Fibroblast of villous mesenchyme (primary cell): ENCODE measurements at regions not wholly inside any gene's neighbourhood (a gene's known extent, or its start where the extent isn't known, plus 50 kb on each side); places are given as distances from the start of the nearest gene placed in this dataset.

Source experiments
- DNase-seq: peaks from one replicate; pipeline ENCODE4 v3.0.0-alpha.2; 2010; ENCODE audit warnings: low read depth
- H3K4me3 ChIP-seq: 2 replicates; pipeline ENCODE4 v1.5.1; 2011; ENCODE audit warnings: low read depth, mild to moderate bottlenecking, low read length
- CTCF ChIP-seq: IDR thresholded peaks from 2 replicates; pipeline ENCODE4 v1.5.1; 2012; ENCODE audit warnings: low read depth, mild to moderate bottlenecking, low read length; ENCODE audit not compliant: insufficient read depth

- TF ChIP-seq CTCF: no peak
- DNase-seq: peak; percentile 62
- H3K4me3 ChIP-seq: no peak overlapping the region
These were observed 92.2 kb downstream of the NFKBIZ start for GRCh38 chr3:101941318-101942040.

GRCh38 chr3:101942356-101942755 lies 93.0 kb downstream of the NFKBIZ start:
- DNase-seq: peak; percentile 43
- H3K4me3 ChIP-seq: no peak overlapping the region
- no peak for TF ChIP-seq CTCF

GRCh38 chr3:101943029-101943428 lies 93.7 kb downstream of the NFKBIZ start:
- DNase-seq: no peak
- no peak overlapping the region for H3K4me3 ChIP-seq
- TF ChIP-seq CTCF: no peak

GRCh38 chr3:101944308-101944707 lies 95.0 kb downstream of the NFKBIZ start:
- TF ChIP-seq CTCF: no peak
- DNase-seq: no peak
- H3K4me3 ChIP-seq: no peak overlapping the region

- no peak overlapping the region for H3K4me3 ChIP-seq
- no peak for TF ChIP-seq CTCF
- no peak for DNase-seq
These were observed 96.7 kb downstream of the NFKBIZ start for GRCh38 chr3:101945980-101946379.

GRCh38 chr3:101946906-101947305 lies 97.6 kb downstream of the NFKBIZ start:
- TF ChIP-seq CTCF: no peak
- no peak for DNase-seq
- H3K4me3 ChIP-seq: no peak overlapping the region

- TF ChIP-seq CTCF: no peak
- no peak overlapping the region for H3K4me3 ChIP-seq
- peak; percentile 77 for DNase-seq
These were observed 101.2 kb downstream of the NFKBIZ start for GRCh38 chr3:101950510-101950909.
